A549 (cell line): ENCODE measurements at regions not wholly inside any gene's neighbourhood (a gene's known extent, or its start where the extent isn't known, plus 50 kb on each side); places are given as distances from the start of the nearest gene placed in this dataset.

Source experiments
- MAFK ChIP-seq: fragments of 450-650 bp; IDR thresholded peaks from 2 replicates; pipeline ENCODE4 v1.6.1; 2014; ENCODE audit not compliant: partially characterized antibody
- PHF8 ChIP-seq: fragments of 200-600 bp; sonication (generic); IDR thresholded peaks from 2 replicates; pipeline ENCODE4 v1.6.1; 2016; ENCODE audit warnings: low read depth, mild to moderate bottlenecking, antibody characterized with exemption, moderate library complexity, borderline replicate concordance
- TF ChIP-seq, protein P1 (sequence below): fragments of >200 bp; sonication (Bioruptor Twin); formaldehyde crosslinking; IDR thresholded peaks from 3 replicates; pipeline ENCODE4 v1.5.1; 2016

- TF ChIP-seq, protein P1, sequence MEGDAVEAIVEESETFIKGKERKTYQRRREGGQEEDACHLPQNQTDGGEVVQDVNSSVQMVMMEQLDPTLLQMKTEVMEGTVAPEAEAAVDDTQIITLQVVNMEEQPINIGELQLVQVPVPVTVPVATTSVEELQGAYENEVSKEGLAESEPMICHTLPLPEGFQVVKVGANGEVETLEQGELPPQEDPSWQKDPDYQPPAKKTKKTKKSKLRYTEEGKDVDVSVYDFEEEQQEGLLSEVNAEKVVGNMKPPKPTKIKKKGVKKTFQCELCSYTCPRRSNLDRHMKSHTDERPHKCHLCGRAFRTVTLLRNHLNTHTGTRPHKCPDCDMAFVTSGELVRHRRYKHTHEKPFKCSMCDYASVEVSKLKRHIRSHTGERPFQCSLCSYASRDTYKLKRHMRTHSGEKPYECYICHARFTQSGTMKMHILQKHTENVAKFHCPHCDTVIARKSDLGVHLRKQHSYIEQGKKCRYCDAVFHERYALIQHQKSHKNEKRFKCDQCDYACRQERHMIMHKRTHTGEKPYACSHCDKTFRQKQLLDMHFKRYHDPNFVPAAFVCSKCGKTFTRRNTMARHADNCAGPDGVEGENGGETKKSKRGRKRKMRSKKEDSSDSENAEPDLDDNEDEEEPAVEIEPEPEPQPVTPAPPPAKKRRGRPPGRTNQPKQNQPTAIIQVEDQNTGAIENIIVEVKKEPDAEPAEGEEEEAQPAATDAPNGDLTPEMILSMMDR, result no peak
- TF ChIP-seq PHF8 (no peak), MAFK (no peak)
Observed at GRCh38 chr5:91707521-91707841, 324.4 kb upstream of the ARRDC3 start.
